ENCODE measurements at regions not wholly inside any gene's neighbourhood (a gene's known extent, or its start where the extent isn't known, plus 50 kb on each side); places are given as distances from the start of the nearest gene placed in this dataset.

DNA sequence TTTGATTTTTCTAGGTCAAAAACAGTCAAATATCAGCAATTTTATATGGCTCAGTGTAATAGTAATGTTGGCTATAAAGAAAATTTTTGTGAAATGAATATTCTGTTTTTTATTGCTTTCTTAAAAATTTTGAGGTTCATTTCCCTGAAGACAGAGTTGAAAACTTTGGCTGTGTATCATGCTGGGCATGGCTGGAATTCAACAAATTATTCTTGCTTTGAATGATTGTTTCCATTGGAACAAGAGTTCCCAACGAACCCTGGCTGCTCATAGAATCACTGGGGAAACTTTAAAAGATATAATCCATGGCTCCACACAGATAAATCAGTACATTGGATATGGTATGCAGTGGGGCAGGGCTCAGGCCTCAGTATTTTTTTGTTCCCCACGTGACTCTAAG lies 118.6 kb downstream of the PLCE1 start:
- no peak overlapping the region for H3K4me2 ChIP-seq (ENCODE audit: insufficient read depth in 1 of 2, low read depth in 2 of 2, low read length in 2 of 2)
- H2AK5ac ChIP-seq (ENCODE audit: low read depth, low read length): no peak overlapping the region
- WGBS, 2 experiments (ENCODE audit: extremely low coverage in 1 of 2, insufficient coverage in 1 of 2, insufficient read length in 1 of 2, insufficient replicate concordance in 2 of 2, low coverage in 1 of 2, low lambda C conversion rate in 2 of 2, missing lambda C conversion rate in 1 of 2): 75% methylated on average over 2 of the region's 2 CpGs; no CpG with 5 or more reads in 1 of the 2 experiments
- FAIRE-seq (no peak), DNase-seq (ENCODE audit: low read depth in 1 of 2, low spot score in 2 of 2) (no peak)
- H3K79me2 ChIP-seq (ENCODE audit: control insufficient read depth in 1 of 2, insufficient read depth in 2 of 2, low read length in 2 of 2): no peaks in the 10 kb centered on the region
- no peaks in the 10 kb centered on the region for H3K36me3 ChIP-seq (ENCODE audit: control insufficient read depth in 2 of 4, insufficient read depth in 4 of 4, low read length in 3 of 4)
- no peak overlapping the region for H2BK5ac ChIP-seq (ENCODE audit: low read depth, low read length)
- H2BK12ac ChIP-seq (ENCODE audit: low read depth, low read length): no peak overlapping the region
- H2BK15ac ChIP-seq (ENCODE audit: low read length): no peak overlapping the region
- no peaks in the 10 kb centered on the region for H3K79me1 ChIP-seq (ENCODE audit: low read depth, low read length)
- H3K14ac ChIP-seq (ENCODE audit: insufficient read length): no peak overlapping the region
- CTCF ChIA-PET (ENCODE audit: partially characterized antibody): no interaction called here
- no peaks in the 10 kb centered on the region for H3K23me2 ChIP-seq (ENCODE audit: low read depth, low read length)
- H4K8ac ChIP-seq (ENCODE audit: extremely low read depth, insufficient read depth, low read length): no peak overlapping the region
- no peak overlapping the region for H3K23ac ChIP-seq (ENCODE audit: insufficient read length)
- H2BK20ac ChIP-seq (ENCODE audit: low read length): no peak overlapping the region
- H3K4me1 ChIP-seq (replicated peaks in 1 of 4; ENCODE audit: control insufficient read depth in 3 of 4, insufficient read depth in 4 of 4, low read length in 3 of 4): no peaks in the 10 kb centered on the region
- H3K18ac ChIP-seq (ENCODE audit: extremely low read depth, low read length): no peak overlapping the region
- H3K27ac ChIP-seq (ENCODE audit: low read depth, low read length): no peak overlapping the region
- no peak overlapping the region for H4K5ac ChIP-seq (ENCODE audit: insufficient read length, low read depth, low read length)
- no peaks in the 10 kb centered on the region for H3K27me3 ChIP-seq (replicated peaks in 1 of 4; ENCODE audit: control insufficient read depth in 3 of 4, extremely low read depth in 1 of 4, insufficient read depth in 3 of 4, low read length in 3 of 4)
- H3K9ac ChIP-seq (replicated peaks in 1 of 4; ENCODE audit: extremely low read depth in 1 of 4, low read depth in 3 of 4, low read length in 3 of 4): no peak overlapping the region
- no peak overlapping the region for H4K91ac ChIP-seq (replicated peaks; ENCODE audit: insufficient read length, low read length)
- H3K9me3 ChIP-seq (ENCODE audit: insufficient read depth in 2 of 2, low read depth in 1 of 2, low read length in 1 of 2): no peaks in the 10 kb centered on the region
- POLR2A ChIA-PET (ENCODE audit: partially characterized antibody): no interaction called here
- H4K20me1 ChIP-seq (replicated peaks in 1 of 2; ENCODE audit: control insufficient read depth in 1 of 2, insufficient read depth in 2 of 2, low read length in 2 of 2): no peaks in the 10 kb centered on the region
- H2AFZ ChIP-seq (ENCODE audit: low read length): no peak overlapping the region
- no peak overlapping the region for H3K56ac ChIP-seq (replicated peaks; ENCODE audit: insufficient read length, low read depth, low read length)
- H3K4me3 ChIP-seq (ENCODE audit: extremely low read depth in 1 of 4, insufficient read depth in 2 of 4, low read depth in 3 of 4, low read length in 4 of 4): no peak overlapping the region
- no peak overlapping the region for H2BK120ac ChIP-seq (replicated peaks; ENCODE audit: low read depth, low read length)
- no peak overlapping the region for H3K4ac ChIP-seq (replicated peaks; ENCODE audit: insufficient read length, low read depth, low read length)
- TF ChIP-seq BRCA1 (IDR thresholded peaks at IDR 0.05; ENCODE audit: low read depth, low read length) (no peak), TAF1 (IDR thresholded peaks at IDR 0.05; ENCODE audit: low read depth, low read length) (no peak), CBX8 (IDR thresholded peaks at IDR 0.05; ENCODE audit: borderline replicate concordance, low read depth, low read length) (no peak), CHD1 (IDR thresholded peaks at IDR 0.05; ENCODE audit: low read depth, low read length) (no peak), POLR2AphosphoS5 (IDR thresholded peaks at IDR 0.05; ENCODE audit: low read depth, low read length) (no peak), SP2 (IDR thresholded peaks at IDR 0.05; ENCODE audit: low read length) (no peak), NANOG (IDR thresholded peaks at IDR 0.05; ENCODE audit: insufficient read depth, low read depth, low read length, poor library complexity, severe bottlenecking) (no peak), RAD21 (IDR thresholded peaks at IDR 0.05 in 1 of 2, conservative IDR thresholded peaks at IDR 0.05 in 1 of 2; ENCODE audit: low read depth in 2 of 2, low read length in 2 of 2) (no peak), YY1 (IDR thresholded peaks at IDR 0.05; ENCODE audit: low read depth, low read length) (no peak), MAX (IDR thresholded peaks at IDR 0.05) (no peak), SAP30 (IDR thresholded peaks at IDR 0.05; ENCODE audit: insufficient read depth, insufficient replicate concordance, low read length) (no peak), MAFK (IDR thresholded peaks at IDR 0.05; ENCODE audit: low read depth, low read length) (no peak), TEAD4 (IDR thresholded peaks at IDR 0.05; ENCODE audit: low read depth, low read length) (no peak), SP1 (IDR thresholded peaks at IDR 0.05; ENCODE audit: low read depth, low read length) (no peak), EGR1 (IDR thresholded peaks at IDR 0.05; ENCODE audit: borderline replicate concordance, low read depth, low read length) (no peak)
- TF ChIP-seq, protein P1, sequence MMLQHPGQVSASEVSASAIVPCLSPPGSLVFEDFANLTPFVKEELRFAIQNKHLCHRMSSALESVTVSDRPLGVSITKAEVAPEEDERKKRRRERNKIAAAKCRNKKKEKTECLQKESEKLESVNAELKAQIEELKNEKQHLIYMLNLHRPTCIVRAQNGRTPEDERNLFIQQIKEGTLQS (IDR thresholded peaks at IDR 0.05; ENCODE audit: insufficient read depth, low read depth, low read length): no peak

Measured in H1 (cell line).